ENCODE measurements at regions not wholly inside any gene's neighbourhood (a gene's known extent, or its start where the extent isn't known, plus 50 kb on each side); places are given as distances from the start of the nearest gene placed in this dataset.

GRCh38 chr10:37681617-37681999, 175.8 kb downstream of the ZNF248 start:
- TF ChIP-seq CTCF (IDR thresholded peaks at IDR 0.05), result no peak
- no peak for TF ChIP-seq POLR2A (IDR thresholded peaks at IDR 0.05)

Data from uterus (tissue), 2 donors.